Trophoblast cell (in vitro differentiated cells and primary cell): ENCODE measurements at regions not wholly inside any gene's neighbourhood (a gene's known extent, or its start where the extent isn't known, plus 50 kb on each side); places are given as distances from the start of the nearest gene placed in this dataset.
A peak's percentile ranks its signal among the peaks of the same experiment; 100 is the strongest.
"Not testable (repeated sequence)": the region's sequence is repeated elsewhere in the genome, so short reads cannot be mapped to it uniquely, and the experiment has no call there.

Experiments
- DNase-seq, 2 donors: peaks; one replicate each; pipeline ENCODE4 v3.0.0-alpha.2; 2016
- H2AFZ ChIP-seq: 2 replicates; pipeline ENCODE4 v1.6.1; 2013; ENCODE audit warnings: low read length, moderate library complexity, mild to moderate bottlenecking; ENCODE audit not compliant: insufficient read depth, poor library complexity
- H2AK5ac ChIP-seq: 2 replicates; pipeline ENCODE4 v1.6.1; 2013; ENCODE audit warnings: mild to moderate bottlenecking, low read length
- H2BK120ac ChIP-seq: 2 replicates; pipeline ENCODE4 v1.6.1; 2013; ENCODE audit warnings: low read length, mild to moderate bottlenecking, moderate library complexity; ENCODE audit not compliant: insufficient read depth, poor library complexity
- H2BK12ac ChIP-seq: 2 replicates; pipeline ENCODE4 v1.6.1; 2013; ENCODE audit warnings: mild to moderate bottlenecking, low read length, moderate library complexity
- H2BK5ac ChIP-seq: 2 replicates; pipeline ENCODE4 v1.6.1; 2013; ENCODE audit warnings: low read length, low read depth, moderate library complexity, mild to moderate bottlenecking; ENCODE audit not compliant: poor library complexity
- H3K14ac ChIP-seq: 2 replicates; pipeline ENCODE4 v1.6.1; 2013; ENCODE audit warnings: mild to moderate bottlenecking, low read length
- H3K18ac ChIP-seq: 2 replicates; pipeline ENCODE4 v1.6.1; 2013; ENCODE audit warnings: mild to moderate bottlenecking, low read length
- H3K23ac ChIP-seq: 2 replicates; pipeline ENCODE4 v1.6.1; 2013; ENCODE audit warnings: low read length
- H3K27ac ChIP-seq: 2 replicates; pipeline ENCODE4 v1.5.1; 2013; ENCODE audit warnings: low read depth, mild to moderate bottlenecking, inconsistent platforms, low read length, moderate library complexity
- H3K27me3 ChIP-seq: 2 replicates; pipeline ENCODE4 v1.6.1; 2013; ENCODE audit warnings: inconsistent platforms, mild to moderate bottlenecking, low read length, moderate library complexity; ENCODE audit not compliant: insufficient read depth
- H3K36me3 ChIP-seq, 2 experiments: 1 replicate in 1 of 2; 2 replicates in 1 of 2; pipeline ENCODE4 v1.6.1; 2013; ENCODE audit warnings: low read length in 2 of 2, mild to moderate bottlenecking in 2 of 2, moderate library complexity in 1 of 2; ENCODE audit not compliant: insufficient read depth in 2 of 2, control insufficient read depth in 1 of 2
- H3K4ac ChIP-seq: 2 replicates; pipeline ENCODE4 v1.6.1; 2013; ENCODE audit warnings: low read depth, mild to moderate bottlenecking, low read length, moderate library complexity
- H3K4me1 ChIP-seq, 2 experiments: 1 replicate in 1 of 2; 2 replicates in 1 of 2; pipeline ENCODE4 v1.6.1; 2013; ENCODE audit warnings: low read length in 2 of 2, mild to moderate bottlenecking in 2 of 2, moderate library complexity in 1 of 2; ENCODE audit not compliant: insufficient read depth in 2 of 2, control insufficient read depth in 1 of 2
- H3K4me2 ChIP-seq: 2 replicates; pipeline ENCODE4 v1.6.1; 2013; ENCODE audit warnings: inconsistent platforms, mild to moderate bottlenecking, low read length, moderate library complexity
- H3K4me3 ChIP-seq: 2 replicates; pipeline ENCODE4 v1.5.1; 2013; ENCODE audit warnings: mild to moderate bottlenecking, low read depth, low read length, inconsistent platforms
- H3K79me1 ChIP-seq: one replicate; pipeline ENCODE4 v1.6.1; 2013; ENCODE audit warnings: low read length
- H3K79me2 ChIP-seq: 2 replicates; pipeline ENCODE4 v1.6.1; 2013; ENCODE audit warnings: low read length, mild to moderate bottlenecking; ENCODE audit not compliant: control insufficient read depth, insufficient read depth, poor library complexity
- H3K9ac ChIP-seq: 2 replicates; pipeline ENCODE4 v1.6.1; 2013; ENCODE audit warnings: mild to moderate bottlenecking, low read length
- H3K9me3 ChIP-seq: 2 replicates; pipeline ENCODE4 v1.6.1; 2013; ENCODE audit warnings: low read depth, mild to moderate bottlenecking, control low read depth, inconsistent platforms, low read length; ENCODE audit not compliant: insufficient read depth
- H4K12ac ChIP-seq: 2 replicates; pipeline ENCODE4 v1.6.1; 2013; ENCODE audit warnings: low read depth, mild to moderate bottlenecking, low read length, moderate library complexity
- H4K8ac ChIP-seq: 2 replicates; pipeline ENCODE4 v1.6.1; 2013; ENCODE audit warnings: low read depth, mild to moderate bottlenecking, low read length, moderate library complexity
- H4K91ac ChIP-seq: one replicate; pipeline ENCODE4 v1.6.1; 2013; ENCODE audit warnings: low read depth, mild to moderate bottlenecking, low read length, moderate library complexity
- WGBS: extraction: QIAGEN DNeasy Blood & Tissue Kit; methylation state at CpG from one replicate; pipeline ENCODE4 v1.1.7; 2013; ENCODE audit warnings: missing lambda C conversion rate; ENCODE audit not compliant: insufficient read length, insufficient coverage; ENCODE audit errors: extremely low coverage; 5-methylcytosine and 5-hydroxymethylcytosine counted together

DNA sequence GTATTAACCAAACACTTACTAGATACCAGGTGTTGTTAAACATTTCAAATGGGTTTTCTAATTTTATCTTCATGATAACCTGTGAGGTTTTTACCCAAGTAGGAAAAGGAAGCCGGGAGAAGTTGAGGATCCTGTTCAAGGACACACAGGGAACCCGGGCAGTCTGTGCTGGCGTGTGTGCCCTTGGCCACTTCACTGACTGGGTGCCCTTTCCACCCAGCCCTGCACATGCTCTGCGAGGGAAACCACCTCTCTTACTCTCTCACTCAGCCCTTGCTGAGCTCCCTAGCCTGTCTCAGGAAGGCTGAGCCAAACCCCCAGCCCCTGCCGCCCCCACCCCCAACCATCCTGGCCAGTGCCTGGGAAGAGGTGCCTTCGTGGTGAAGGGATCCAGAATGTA lies 51.8 kb downstream of the TEX44 start:
- Histone ChIP-seq H3K9me3 (no peaks in the 10 kb centered on the region), H3K4me3 (no peak overlapping the region), H3K27ac (no peak overlapping the region), H3K79me1 (no peaks in the 10 kb centered on the region), H3K4me2 (no peak overlapping the region), H4K8ac (no peak overlapping the region), H2BK12ac (no peak overlapping the region), H4K91ac (no peak overlapping the region), H3K4me1 (peaks cover 0 to 8% of the 10 kb centered on the region in 2 experiments), H3K9ac (no peak overlapping the region), H2AK5ac (no peak overlapping the region), H3K23ac (no peak overlapping the region), H2AFZ (no peak overlapping the region), H3K4ac (no peak overlapping the region), H3K79me2 (no peaks in the 10 kb centered on the region), H2BK120ac (no peak overlapping the region), H4K12ac (no peak overlapping the region), H3K36me3 (no peaks in the 10 kb centered on the region), H3K27me3 (no peaks in the 10 kb centered on the region), H2BK5ac (no peak overlapping the region), H3K18ac (no peak overlapping the region), H3K14ac (no peak overlapping the region)
- DNase-seq: no peak
- whole genome bisulfite sequencing: no CpG with 5 or more reads among the region's 6 CpGs

DNA sequence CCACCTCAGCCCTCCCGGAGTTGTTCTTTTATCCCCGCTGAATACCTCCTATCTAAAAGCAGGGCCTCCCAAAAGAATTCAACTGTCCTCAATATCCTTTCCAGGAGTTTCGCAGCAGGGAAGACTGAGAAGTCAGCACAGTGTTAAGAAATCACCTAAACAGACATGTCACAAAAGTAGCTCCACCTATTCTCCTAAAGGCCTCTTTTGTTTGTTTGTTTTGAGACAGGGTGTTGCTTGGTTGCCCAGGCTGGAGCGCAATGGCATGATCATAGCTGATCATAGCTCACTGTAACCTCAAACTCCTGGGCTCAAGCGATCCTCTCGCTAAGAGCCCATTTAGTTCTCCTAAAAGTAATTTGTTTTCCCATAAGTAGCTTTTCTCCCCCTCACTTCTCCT lies 53.8 kb downstream of the TEX44 start:
- no peak overlapping the region for H2AK5ac ChIP-seq
- no peaks in the 10 kb centered on the region for H3K79me1 ChIP-seq
- no peak overlapping the region for H3K14ac ChIP-seq
- H4K91ac ChIP-seq: no peak overlapping the region
- no peak overlapping the region for H3K18ac ChIP-seq
- no peak overlapping the region for H3K4me2 ChIP-seq
- peak; percentile 80 to 90 for DNase-seq
- H2AFZ ChIP-seq: no peak overlapping the region
- H4K8ac ChIP-seq: no peak overlapping the region
- H3K9me3 ChIP-seq: no peaks in the 10 kb centered on the region
- no peaks in the 10 kb centered on the region for H3K79me2 ChIP-seq
- no peak overlapping the region for H3K9ac ChIP-seq
- H3K27me3 ChIP-seq: no peaks in the 10 kb centered on the region
- H2BK5ac ChIP-seq: no peak overlapping the region
- H3K4ac ChIP-seq: no peak overlapping the region
- no peak overlapping the region for H3K27ac ChIP-seq
- no peak overlapping the region for H3K4me3 ChIP-seq
- H3K4me1 ChIP-seq: peaks cover 0 to 8% of the 10 kb centered on the region in 2 experiments
- no peak overlapping the region for H3K23ac ChIP-seq
- no peaks in the 10 kb centered on the region for H3K36me3 ChIP-seq
- no peak overlapping the region for H2BK120ac ChIP-seq
- no peak overlapping the region for H4K12ac ChIP-seq
- WGBS: no CpG with 5 or more reads among the region's 6 CpGs
- no peak overlapping the region for H2BK12ac ChIP-seq

DNA sequence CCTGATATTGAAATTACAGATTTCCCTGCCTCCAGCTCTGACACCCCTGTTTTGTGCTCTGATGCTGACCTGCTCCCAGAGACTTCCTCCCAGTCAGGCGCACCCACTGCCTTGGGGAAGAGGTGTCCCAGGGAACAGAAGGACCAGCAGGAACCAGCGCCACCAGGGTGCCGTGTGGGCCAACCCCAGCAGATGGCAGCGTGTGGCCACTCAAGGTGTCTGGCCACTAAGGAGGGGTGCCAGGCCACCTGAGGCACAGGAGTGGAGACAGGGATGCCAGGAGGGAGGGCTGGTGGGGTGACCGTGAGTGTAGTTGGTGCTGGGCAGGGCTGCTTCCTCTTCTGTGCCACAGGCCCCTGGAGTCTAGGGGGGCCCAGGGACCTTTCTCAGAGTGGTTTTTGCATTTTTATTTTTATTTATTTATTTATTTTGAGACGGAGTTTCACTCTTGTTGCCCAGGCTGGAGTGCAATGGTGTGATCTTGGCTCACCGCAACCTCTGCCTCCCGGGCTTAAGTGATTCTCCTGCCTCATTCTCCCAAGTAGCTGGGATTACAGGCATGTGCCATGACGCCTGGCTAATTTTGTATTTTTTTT lies 56.0 kb downstream of the TEX44 start:
- H3K4ac ChIP-seq: no peak overlapping the region
- no CpG with 5 or more reads among the region's 9 CpGs for WGBS
- no peak overlapping the region for H3K4me2 ChIP-seq
- no peak overlapping the region for H2BK120ac ChIP-seq
- no peak overlapping the region for H3K23ac ChIP-seq
- H3K79me2 ChIP-seq: no peaks in the 10 kb centered on the region
- H4K91ac ChIP-seq: no peak overlapping the region
- no peak overlapping the region for H3K18ac ChIP-seq
- no peak overlapping the region for H3K9ac ChIP-seq
- no peaks in the 10 kb centered on the region for H3K36me3 ChIP-seq
- H3K27ac ChIP-seq: no peak overlapping the region
- H4K12ac ChIP-seq: no peak overlapping the region
- no peak overlapping the region for H2BK5ac ChIP-seq
- H3K14ac ChIP-seq: no peak overlapping the region
- H3K79me1 ChIP-seq: no peaks in the 10 kb centered on the region
- H3K27me3 ChIP-seq: no peaks in the 10 kb centered on the region
- H4K8ac ChIP-seq: no peak overlapping the region
- no peak overlapping the region for H2AFZ ChIP-seq
- H3K9me3 ChIP-seq: no peaks in the 10 kb centered on the region
- no peaks in the 10 kb centered on the region for H3K4me1 ChIP-seq
- H2AK5ac ChIP-seq: no peak overlapping the region
- H3K4me3 ChIP-seq: no peak overlapping the region
- DNase-seq: peak; percentile 81 to 84
- no peak overlapping the region for H2BK12ac ChIP-seq

DNA sequence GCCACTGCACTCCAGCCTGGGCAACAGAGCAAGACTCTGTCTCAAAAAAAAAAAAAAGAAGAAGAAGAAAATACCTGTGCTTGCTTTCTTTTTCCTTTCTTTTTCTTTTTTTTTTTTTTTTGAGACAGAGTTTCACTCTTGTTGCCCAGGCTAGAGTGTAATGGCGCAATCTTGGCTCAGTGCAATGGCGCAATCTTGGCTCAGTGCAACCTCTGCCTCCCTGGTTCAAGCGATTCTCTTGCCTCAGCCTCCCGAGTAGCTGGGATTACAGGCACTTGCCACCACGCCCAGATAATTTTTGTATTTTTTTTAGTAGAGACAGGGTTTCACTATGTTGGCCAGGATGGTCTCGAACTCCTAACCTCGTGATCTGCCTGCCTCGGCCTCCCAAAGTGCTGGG lies 56.8 kb upstream of the PTMA start:
- H3K14ac ChIP-seq, H3K27me3 ChIP-seq, H3K27ac ChIP-seq, H2BK5ac ChIP-seq, H3K4ac ChIP-seq, H2BK120ac ChIP-seq, H2BK12ac ChIP-seq, H3K79me1 ChIP-seq, H3K9me3 ChIP-seq, H2AK5ac ChIP-seq, H3K4me3 ChIP-seq, H3K9ac ChIP-seq, H3K23ac ChIP-seq, H3K4me1 ChIP-seq, H3K36me3 ChIP-seq, H3K79me2 ChIP-seq, H3K4me2 ChIP-seq, H3K18ac ChIP-seq, H4K91ac ChIP-seq, H4K8ac ChIP-seq, H2AFZ ChIP-seq, H4K12ac ChIP-seq: not testable (repeated sequence)
- no CpG with 5 or more reads among the region's 8 CpGs for WGBS
- DNase-seq: peak in 1 of 2 donors; percentile 74
